ENCODE measurements at regions not wholly inside any gene's neighbourhood (a gene's known extent, or its start where the extent isn't known, plus 50 kb on each side); places are given as distances from the start of the nearest gene placed in this dataset.

GRCh38 chr10:47061776-47062175, 150.5 kb downstream of the PTPN20 start:
- Histone ChIP-seq H3K9ac (ENCODE audit: low read depth in 1 of 2, low read length in 2 of 2) (no peak overlapping the region), H3K9me3 (ENCODE audit: control insufficient read depth in 4 of 4, low read length in 3 of 4) (no peaks in the 10 kb centered on the region), H3K27ac (ENCODE audit: low read depth in 1 of 2, low read length in 2 of 2) (no peak overlapping the region), H3K36me3 (ENCODE audit: control insufficient read depth in 4 of 4, insufficient read depth in 3 of 4, low read depth in 1 of 4, low read length in 3 of 4) (no peaks in the 10 kb centered on the region), H3K4me1 (ENCODE audit: control insufficient read depth in 4 of 4, insufficient read depth in 4 of 4, low read length in 3 of 4) (no peaks in the 10 kb centered on the region), H3K4me3 (ENCODE audit: low read depth in 1 of 3, low read length in 3 of 3) (no peak overlapping the region), H3K27me3 (ENCODE audit: control insufficient read depth in 4 of 4, insufficient read depth in 4 of 4, low read length in 3 of 4) (no peaks in the 10 kb centered on the region)
- no peak for TF ChIP-seq FOXA2 (IDR thresholded peaks at IDR 0.05)
- no peak for TF ChIP-seq GABPA (IDR thresholded peaks at IDR 0.05 in 1 of 2, conservative IDR thresholded peaks at IDR 0.05 in 1 of 2)
- no peak for TF ChIP-seq REST (IDR thresholded peaks at IDR 0.05)
- TF ChIP-seq ZBTB33 (IDR thresholded peaks at IDR 0.05), result no peak
- 90% methylated on average over 3 of the region's 3 CpGs for WGBS
- DNase-seq (ENCODE audit: low spot score), result no peak

GRCh38 chr10:47062441-47063200, 151.4 kb downstream of the PTPN20 start:
- Histone ChIP-seq H3K36me3 (ENCODE audit: control insufficient read depth in 4 of 4, insufficient read depth in 3 of 4, low read depth in 1 of 4, low read length in 3 of 4) (no peaks in the 10 kb centered on the region), H3K9me3 (ENCODE audit: control insufficient read depth in 4 of 4, low read length in 3 of 4) (no peaks in the 10 kb centered on the region), H3K9ac (ENCODE audit: low read depth in 1 of 2, low read length in 2 of 2) (no peak overlapping the region), H3K27me3 (ENCODE audit: control insufficient read depth in 4 of 4, insufficient read depth in 4 of 4, low read length in 3 of 4) (no peaks in the 10 kb centered on the region), H3K27ac (ENCODE audit: low read depth in 1 of 2, low read length in 2 of 2) (no peak overlapping the region), H3K4me3 (ENCODE audit: low read depth in 1 of 3, low read length in 3 of 3) (no peak overlapping the region), H3K4me1 (ENCODE audit: control insufficient read depth in 4 of 4, insufficient read depth in 4 of 4, low read length in 3 of 4) (no peaks in the 10 kb centered on the region)
- DNase-seq (ENCODE audit: low spot score), result no peak
- TF ChIP-seq SP1 (IDR thresholded peaks at IDR 0.05), result no peak
- TF ChIP-seq HNF4G (IDR thresholded peaks at IDR 0.05), result no peak
- TF ChIP-seq FOXA1 (IDR thresholded peaks at IDR 0.05), result no peak
- TF ChIP-seq TAF1 (conservative IDR thresholded peaks at IDR 0.05), result no peak
- TF ChIP-seq RAD21 (IDR thresholded peaks at IDR 0.05), result no peak
- no peak for TF ChIP-seq YY1 (IDR thresholded peaks at IDR 0.05)
- no peak for TF ChIP-seq GABPA (IDR thresholded peaks at IDR 0.05 in 1 of 2, conservative IDR thresholded peaks at IDR 0.05 in 1 of 2)
- no peak for TF ChIP-seq MAX (IDR thresholded peaks at IDR 0.05)
- TF ChIP-seq HNF4A (conservative IDR thresholded peaks at IDR 0.05), result no peak
- WGBS, result 62% methylated on average over 12 of the region's 12 CpGs

GRCh38 chr10:47063858-47064257, 152.6 kb downstream of the PTPN20 start:
- Histone ChIP-seq H3K4me3 (ENCODE audit: low read depth in 1 of 3, low read length in 3 of 3) (no peak overlapping the region), H3K9ac (ENCODE audit: low read depth in 1 of 2, low read length in 2 of 2) (no peak overlapping the region), H3K27me3 (ENCODE audit: control insufficient read depth in 4 of 4, insufficient read depth in 4 of 4, low read length in 3 of 4) (no peaks in the 10 kb centered on the region), H3K4me1 (ENCODE audit: control insufficient read depth in 4 of 4, insufficient read depth in 4 of 4, low read length in 3 of 4) (no peaks in the 10 kb centered on the region), H3K27ac (ENCODE audit: low read depth in 1 of 2, low read length in 2 of 2) (no peak overlapping the region), H3K9me3 (ENCODE audit: control insufficient read depth in 4 of 4, low read length in 3 of 4) (no peaks in the 10 kb centered on the region), H3K36me3 (ENCODE audit: control insufficient read depth in 4 of 4, insufficient read depth in 3 of 4, low read depth in 1 of 4, low read length in 3 of 4) (no peaks in the 10 kb centered on the region)
- WGBS, result 70% methylated on average over 1 of the region's 1 CpG
- no peak for DNase-seq (ENCODE audit: low spot score)
- TF ChIP-seq NR2F2 (IDR thresholded peaks at IDR 0.05), result no peak
- no peak for TF ChIP-seq ZBTB33 (IDR thresholded peaks at IDR 0.05)
- TF ChIP-seq HNF4G (IDR thresholded peaks at IDR 0.05), result no peak
- TF ChIP-seq JUND (IDR thresholded peaks at IDR 0.05), result no peak
- no peak for TF ChIP-seq SP1 (IDR thresholded peaks at IDR 0.05)
- TF ChIP-seq YY1 (IDR thresholded peaks at IDR 0.05), result no peak
- no peak for TF ChIP-seq FOXA2 (IDR thresholded peaks at IDR 0.05)
- TF ChIP-seq REST (IDR thresholded peaks at IDR 0.05), result no peak
- no peak for TF ChIP-seq GABPA (IDR thresholded peaks at IDR 0.05 in 1 of 2, conservative IDR thresholded peaks at IDR 0.05 in 1 of 2)

All from liver (tissue), 7 donors.